ENCODE measurements at regions not wholly inside any gene's neighbourhood (a gene's known extent, or its start where the extent isn't known, plus 50 kb on each side); places are given as distances from the start of the nearest gene placed in this dataset.

GRCh38 chr5:12883395-12883794 lies 979.1 kb upstream of the CTNND2 start:
- no peaks in the 10 kb centered on the region for H3K36me3 ChIP-seq (ENCODE audit: control insufficient read depth, low read length)
- no peaks in the 10 kb centered on the region for H3K9me3 ChIP-seq (ENCODE audit: control insufficient read depth, insufficient read depth, low read length)
- no peak overlapping the region for H3K27ac ChIP-seq (ENCODE audit: low read depth, low read length)
- no peaks in the 10 kb centered on the region for H3K4me1 ChIP-seq (ENCODE audit: control insufficient read depth, low read length)
- H3K4me2 ChIP-seq (ENCODE audit: low read length): no peak overlapping the region
- no peaks in the 10 kb centered on the region for H4K20me1 ChIP-seq (ENCODE audit: control insufficient read depth, insufficient read depth, low read depth, low read length)
- H3K9me2 ChIP-seq (replicated peaks; ENCODE audit: control insufficient read depth, low read length): no peaks in the 10 kb centered on the region
- no peak for TF ChIP-seq EZH2phosphoT487 (IDR thresholded peaks at IDR 0.05; ENCODE audit: borderline replicate concordance, low read length)
- no peak for TF ChIP-seq CTCF (IDR thresholded peaks at IDR 0.05; ENCODE audit: low read depth, low read length, poor library complexity, severe bottlenecking)
- no peak overlapping the region for H3K4me3 ChIP-seq (ENCODE audit: low read length)
- no peaks in the 10 kb centered on the region for H3F3A ChIP-seq (ENCODE audit: control insufficient read depth, insufficient read depth)
- H3K79me2 ChIP-seq (ENCODE audit: control insufficient read depth, low read length): no peaks in the 10 kb centered on the region
- H3K27me3 ChIP-seq (ENCODE audit: control insufficient read depth, low read length): no peaks in the 10 kb centered on the region

GRCh38 chr5:12876541-12877298 lies 972.5 kb upstream of the CTNND2 start:
- H3K27ac ChIP-seq (ENCODE audit: low read depth, low read length): no peak overlapping the region
- H3F3A ChIP-seq (ENCODE audit: control insufficient read depth, insufficient read depth): no peaks in the 10 kb centered on the region
- TF ChIP-seq CTCF (IDR thresholded peaks at IDR 0.05; ENCODE audit: low read depth, low read length, poor library complexity, severe bottlenecking) (no peak), EZH2phosphoT487 (IDR thresholded peaks at IDR 0.05; ENCODE audit: borderline replicate concordance, low read length) (no peak)
- no peaks in the 10 kb centered on the region for H3K9me2 ChIP-seq (replicated peaks; ENCODE audit: control insufficient read depth, low read length)
- no peak overlapping the region for H3K4me3 ChIP-seq (ENCODE audit: low read length)
- H3K9me3 ChIP-seq (ENCODE audit: control insufficient read depth, insufficient read depth, low read length): no peaks in the 10 kb centered on the region
- H4K20me1 ChIP-seq (ENCODE audit: control insufficient read depth, insufficient read depth, low read depth, low read length): no peaks in the 10 kb centered on the region
- no peak overlapping the region for H3K4me2 ChIP-seq (ENCODE audit: low read length)
- no peaks in the 10 kb centered on the region for H3K27me3 ChIP-seq (ENCODE audit: control insufficient read depth, low read length)
- H3K4me1 ChIP-seq (ENCODE audit: control insufficient read depth, low read length): no peaks in the 10 kb centered on the region
- H3K36me3 ChIP-seq (ENCODE audit: control insufficient read depth, low read length): no peaks in the 10 kb centered on the region
- no peaks in the 10 kb centered on the region for H3K79me2 ChIP-seq (ENCODE audit: control insufficient read depth, low read length)

GRCh38 chr5:12870872-12871539 lies 966.8 kb upstream of the CTNND2 start:
- Histone ChIP-seq H3K4me1 (ENCODE audit: control insufficient read depth, low read length) (no peaks in the 10 kb centered on the region), H3K27me3 (ENCODE audit: control insufficient read depth, low read length) (no peaks in the 10 kb centered on the region), H3K27ac (ENCODE audit: low read depth, low read length) (no peak overlapping the region), H3K4me2 (ENCODE audit: low read length) (no peak overlapping the region), H4K20me1 (ENCODE audit: control insufficient read depth, insufficient read depth, low read depth, low read length) (no peaks in the 10 kb centered on the region), H3K9me3 (ENCODE audit: control insufficient read depth, insufficient read depth, low read length) (no peaks in the 10 kb centered on the region), H3K36me3 (ENCODE audit: control insufficient read depth, low read length) (no peaks in the 10 kb centered on the region), H3K79me2 (ENCODE audit: control insufficient read depth, low read length) (no peaks in the 10 kb centered on the region), H3K9me2 (replicated peaks; ENCODE audit: control insufficient read depth, low read length) (no peaks in the 10 kb centered on the region), H3F3A (ENCODE audit: control insufficient read depth, insufficient read depth) (no peaks in the 10 kb centered on the region), H3K4me3 (ENCODE audit: low read length) (no peak overlapping the region)
- no peak for TF ChIP-seq EZH2phosphoT487 (IDR thresholded peaks at IDR 0.05; ENCODE audit: borderline replicate concordance, low read length)
- no peak for TF ChIP-seq CTCF (IDR thresholded peaks at IDR 0.05; ENCODE audit: low read depth, low read length, poor library complexity, severe bottlenecking)

All from DOHH2 (cell line).